ENCODE measurements at regions not wholly inside any gene's neighbourhood (a gene's known extent, or its start where the extent isn't known, plus 50 kb on each side); places are given as distances from the start of the nearest gene placed in this dataset.
"Not testable (repeated sequence)": the region's sequence is repeated elsewhere in the genome, so short reads cannot be mapped to it uniquely, and the experiment has no call there.

- DNase-seq = no peak
Observed at GRCh38 chr11:104774578-104774977, 123.7 kb downstream of the CASP12 start.

GRCh38 chr11:104772806-104773241, 125.4 kb downstream of the CASP12 start:
- no peak for DNase-seq

GRCh38 chr11:104771763-104772162, 126.5 kb downstream of the CASP12 start:
- no peak for DNase-seq

GRCh38 chr11:104771046-104771445, 127.2 kb downstream of the CASP12 start:
- DNase-seq = not testable (repeated sequence)

- DNase-seq = no peak
Observed at GRCh38 chr11:104765401-104766095, 132.7 kb downstream of the CASP12 start.

GRCh38 chr11:104764710-104765045, 133.6 kb downstream of the CASP12 start:
- no peak for DNase-seq

- DNase-seq = no peak
Observed at GRCh38 chr11:104763930-104764709, 134.1 kb downstream of the CASP12 start.

- DNase-seq = no peak
Observed at GRCh38 chr11:104761511-104761910, 136.7 kb downstream of the CASP12 start.

- DNase-seq = no peak
Observed at GRCh38 chr11:104759464-104759863, 138.8 kb downstream of the CASP12 start.

- DNase-seq = no peak
Observed at GRCh38 chr11:104738918-104739317, 159.3 kb downstream of the CASP12 start.

- no peak for DNase-seq
Observed at GRCh38 chr11:104738208-104738607, 160.1 kb downstream of the CASP12 start.

- no peak for DNase-seq
Observed at GRCh38 chr11:104736502-104736901, 161.8 kb downstream of the CASP12 start.

- DNase-seq = no peak
Observed at GRCh38 chr11:104734998-104735397, 163.3 kb downstream of the CASP12 start.

GRCh38 chr11:104731890-104732289, 166.4 kb downstream of the CASP12 start:
- no peak for DNase-seq

GRCh38 chr11:104728927-104729326, 169.3 kb downstream of the CASP12 start:
- no peak for DNase-seq

GRCh38 chr11:104727768-104728167, 170.5 kb downstream of the CASP12 start:
- DNase-seq = no peak

- DNase-seq = no peak
Observed at GRCh38 chr11:104727095-104727494, 171.2 kb downstream of the CASP12 start.

- no peak for DNase-seq
Observed at GRCh38 chr11:104725796-104726408, 172.4 kb downstream of the CASP12 start.

GRCh38 chr11:104713401-104713800, 184.9 kb downstream of the CASP12 start:
- DNase-seq = no peak

- DNase-seq = no peak
Observed at GRCh38 chr11:104705490-104706190, 192.6 kb downstream of the CASP12 start.

GRCh38 chr11:104704888-104705287, 193.4 kb downstream of the CASP12 start:
- no peak for DNase-seq

- no peak for DNase-seq
Observed at GRCh38 chr11:104704146-104704830, 194.0 kb downstream of the CASP12 start.

- no peak for DNase-seq
Observed at GRCh38 chr11:104700609-104701008, 197.7 kb downstream of the CASP12 start.

All from NCI-H526 (cell line).